ENCODE measurements at regions not wholly inside any gene's neighbourhood (a gene's known extent, or its start where the extent isn't known, plus 50 kb on each side); places are given as distances from the start of the nearest gene placed in this dataset.
"Not testable (repeated sequence)": the region's sequence is repeated elsewhere in the genome, so short reads cannot be mapped to it uniquely, and the experiment has no call there.

DNA sequence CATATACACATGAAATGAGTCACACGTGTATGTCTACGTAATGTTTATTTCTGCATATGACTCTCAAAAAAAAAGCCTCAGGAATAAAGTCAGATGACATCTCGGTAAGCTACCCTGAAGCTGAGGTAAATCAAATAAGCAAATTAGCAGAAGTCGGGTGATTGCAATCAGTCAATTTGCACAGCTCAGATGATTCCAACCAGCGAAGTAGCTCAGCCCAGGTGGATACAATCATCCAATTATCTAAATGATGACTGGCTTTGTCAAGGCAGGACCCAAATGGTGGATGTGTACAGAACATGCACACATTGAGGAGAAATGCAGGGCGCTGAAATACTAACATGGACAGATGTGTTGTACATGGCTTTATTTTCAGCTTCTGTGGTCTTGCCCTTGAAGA is 148.5 kb downstream of the ZNF486 start:
- intact Hi-C loops (cut with DNase I; ENCODE audit: low total_unique reads), result no loop called here
- peaks cover 0 to 21% (median 3%) of the 10 kb centered on the region in 8 donors for H3K9me3 ChIP-seq
- no peaks in the 10 kb centered on the region for H3K36me3 ChIP-seq
- TF ChIP-seq POLR2AphosphoS5 (IDR thresholded peaks at IDR 0.05), result no peak
- TF ChIP-seq POLR2A (IDR thresholded peaks at IDR 0.05), result no peak
- TF ChIP-seq, protein P1, sequence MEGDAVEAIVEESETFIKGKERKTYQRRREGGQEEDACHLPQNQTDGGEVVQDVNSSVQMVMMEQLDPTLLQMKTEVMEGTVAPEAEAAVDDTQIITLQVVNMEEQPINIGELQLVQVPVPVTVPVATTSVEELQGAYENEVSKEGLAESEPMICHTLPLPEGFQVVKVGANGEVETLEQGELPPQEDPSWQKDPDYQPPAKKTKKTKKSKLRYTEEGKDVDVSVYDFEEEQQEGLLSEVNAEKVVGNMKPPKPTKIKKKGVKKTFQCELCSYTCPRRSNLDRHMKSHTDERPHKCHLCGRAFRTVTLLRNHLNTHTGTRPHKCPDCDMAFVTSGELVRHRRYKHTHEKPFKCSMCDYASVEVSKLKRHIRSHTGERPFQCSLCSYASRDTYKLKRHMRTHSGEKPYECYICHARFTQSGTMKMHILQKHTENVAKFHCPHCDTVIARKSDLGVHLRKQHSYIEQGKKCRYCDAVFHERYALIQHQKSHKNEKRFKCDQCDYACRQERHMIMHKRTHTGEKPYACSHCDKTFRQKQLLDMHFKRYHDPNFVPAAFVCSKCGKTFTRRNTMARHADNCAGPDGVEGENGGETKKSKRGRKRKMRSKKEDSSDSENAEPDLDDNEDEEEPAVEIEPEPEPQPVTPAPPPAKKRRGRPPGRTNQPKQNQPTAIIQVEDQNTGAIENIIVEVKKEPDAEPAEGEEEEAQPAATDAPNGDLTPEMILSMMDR (IDR thresholded peaks at IDR 0.05 in 8 of 11, conservative IDR thresholded peaks at IDR 0.05 in 3 of 11), result no peak
- WGBS, 5 donors, result 80 to 88% (median 85%) methylated on average over 6 of the region's 6 CpGs
- no peaks in the 10 kb centered on the region for H3K4me1 ChIP-seq
- H3K27ac ChIP-seq, result no peak overlapping the region
- H3K27me3 ChIP-seq (replicated peaks in 1 of 7), result no peaks in the 10 kb centered on the region
- H3K4me3 ChIP-seq, result no peak overlapping the region
- DNase-seq, result no peak

- no peak for TF ChIP-seq POLR2AphosphoS5 (IDR thresholded peaks at IDR 0.05)
- TF ChIP-seq, protein P1 (IDR thresholded peaks at IDR 0.05 in 8 of 11, conservative IDR thresholded peaks at IDR 0.05 in 3 of 11), result no peak
- no peak overlapping the region for H3K4me3 ChIP-seq
- H3K27me3 ChIP-seq (replicated peaks in 1 of 7), result no peaks in the 10 kb centered on the region
- no peak overlapping the region for H3K27ac ChIP-seq
- H3K9me3 ChIP-seq, result peaks cover 0 to 31% (median 8%) of the 10 kb centered on the region in 8 donors
- 85 to 93% (median 88%) methylated on average over 5 of the region's 5 CpGs for WGBS, 5 donors
- no peaks in the 10 kb centered on the region for H3K36me3 ChIP-seq
- no peaks in the 10 kb centered on the region for H3K4me1 ChIP-seq
- intact Hi-C loops (cut with DNase I; ENCODE audit: low total_unique reads), result no loop called here
- no peak for DNase-seq
Observed at GRCh38 chr19:20313894-20314293, 146.9 kb downstream of the ZNF486 start.

DNA sequence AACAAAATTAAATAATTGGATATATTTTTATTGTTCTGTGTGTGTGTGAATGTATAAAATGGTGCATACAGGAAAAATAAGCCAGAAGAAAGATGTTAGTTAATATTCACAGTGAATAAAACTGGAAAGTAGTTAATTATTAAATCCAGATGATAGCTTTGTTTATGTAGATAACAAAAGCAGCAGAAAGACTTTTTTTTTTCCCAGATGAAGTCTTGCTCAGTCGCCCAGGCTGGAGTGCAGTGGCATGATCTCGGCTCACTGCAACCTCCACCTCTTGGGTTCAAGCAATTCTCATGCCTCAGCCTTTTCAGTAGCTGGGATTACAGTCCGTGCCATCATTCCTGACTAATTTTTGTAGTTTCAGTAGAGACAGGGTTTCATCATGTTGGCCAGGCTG is 140.1 kb downstream of the ZNF486 start:
- Histone ChIP-seq H3K27ac (no peak overlapping the region), H3K9me3 (peaks cover 0 to 29% (median 10%) of the 10 kb centered on the region in 8 donors), H3K36me3 (no peaks in the 10 kb centered on the region), H3K4me1 (no peaks in the 10 kb centered on the region), H3K4me3 (no peak overlapping the region), H3K27me3 (replicated peaks in 1 of 7) (no peaks in the 10 kb centered on the region)
- no peak for DNase-seq
- 48 to 90% (median 82%) methylated on average over 3 of the region's 3 CpGs for WGBS, 5 donors
- intact Hi-C loops (cut with DNase I; ENCODE audit: low total_unique reads), result no loop called here
- TF ChIP-seq POLR2AphosphoS5 (IDR thresholded peaks at IDR 0.05) (no peak), POLR2A (IDR thresholded peaks at IDR 0.05) (no peak)
- TF ChIP-seq, protein P1 (IDR thresholded peaks at IDR 0.05 in 8 of 11, conservative IDR thresholded peaks at IDR 0.05 in 3 of 11), result no peak

DNA sequence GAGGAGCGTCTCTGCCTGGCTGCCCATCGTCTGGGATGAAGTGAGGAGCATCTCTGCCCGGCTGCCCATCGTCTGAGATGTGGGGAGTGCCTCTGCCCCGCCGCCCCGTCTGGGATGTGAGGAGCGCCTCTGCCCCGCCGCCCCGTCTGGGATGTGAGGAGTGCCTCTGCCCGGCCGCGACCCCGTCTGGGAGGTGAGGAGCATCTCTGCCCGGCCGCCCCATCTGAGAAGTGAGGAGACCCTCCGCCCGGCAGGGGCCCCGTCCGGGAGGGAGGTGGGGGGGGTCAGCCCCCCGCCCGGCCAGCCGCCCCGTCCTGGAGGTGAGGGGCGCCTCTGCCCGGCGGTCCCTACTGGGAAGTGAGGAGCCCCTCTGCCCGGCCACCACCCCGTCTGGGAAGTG is 129.3 kb downstream of the ZNF486 start:
- H3K27me3 ChIP-seq (replicated peaks in 1 of 7); H3K27ac ChIP-seq; H3K36me3 ChIP-seq; H3K4me1 ChIP-seq; DNase-seq; intact Hi-C loops (cut with DNase I; ENCODE audit: low total_unique reads); H3K4me3 ChIP-seq: not testable (repeated sequence)
- H3K9me3 ChIP-seq, result peaks cover 0 to 17% (median 8%) of the 10 kb centered on the region in 8 donors
- WGBS, 5 donors, result 87 to 96% (median 94%) methylated on average over 21 to 30 of the region's 30 CpGs

- no peak for DNase-seq
Observed at GRCh38 chr19:20294181-20294580, 127.2 kb downstream of the ZNF486 start.

GRCh38 chr19:20292520-20292919 is 125.5 kb downstream of the ZNF486 start:
- DNase-seq; H3K36me3 ChIP-seq; intact Hi-C loops (cut with DNase I; ENCODE audit: low total_unique reads); H3K27ac ChIP-seq; H3K27me3 ChIP-seq (replicated peaks in 1 of 7); H3K4me3 ChIP-seq; H3K4me1 ChIP-seq: not testable (repeated sequence)
- peaks cover 0 to 21% (median 8%) of the 10 kb centered on the region in 8 donors for H3K9me3 ChIP-seq
- 71 to 91% (median 79%) methylated on average over 1 of the region's 1 CpG for WGBS, 5 donors

More at GRCh38 chr19:20294181-20294580, 127.2 kb downstream of the ZNF486 start:
- Histone ChIP-seq H3K27me3 (replicated peaks in 1 of 7) (no peaks in the 10 kb centered on the region), H3K9me3 (peaks cover 0 to 17% (median 8%) of the 10 kb centered on the region in 8 donors), H3K36me3 (no peaks in the 10 kb centered on the region), H3K4me3 (no peak overlapping the region), H3K27ac (no peak overlapping the region), H3K4me1 (no peaks in the 10 kb centered on the region)
- intact Hi-C loops (cut with DNase I; ENCODE audit: low total_unique reads), result no loop called here
- TF ChIP-seq POLR2A (IDR thresholded peaks at IDR 0.05) (no peak), POLR2AphosphoS5 (IDR thresholded peaks at IDR 0.05) (no peak)
- TF ChIP-seq, protein P1 (IDR thresholded peaks at IDR 0.05 in 8 of 11, conservative IDR thresholded peaks at IDR 0.05 in 3 of 11), result no peak
